UCSD-AML1 (cell line): ENCODE measurements at regions not wholly inside any gene's neighbourhood (a gene's known extent, or its start where the extent isn't known, plus 50 kb on each side); places are given as distances from the start of the nearest gene placed in this dataset.
"Not testable (repeated sequence)": the region's sequence is repeated elsewhere in the genome, so short reads cannot be mapped to it uniquely, and the experiment has no call there.

Experiments
- DNase-seq: peaks from one replicate; lab custom pipeline; 2025; ENCODE audit not compliant: unreplicated experiment; lab: John Stamatoyannopoulos, UW

DNA sequence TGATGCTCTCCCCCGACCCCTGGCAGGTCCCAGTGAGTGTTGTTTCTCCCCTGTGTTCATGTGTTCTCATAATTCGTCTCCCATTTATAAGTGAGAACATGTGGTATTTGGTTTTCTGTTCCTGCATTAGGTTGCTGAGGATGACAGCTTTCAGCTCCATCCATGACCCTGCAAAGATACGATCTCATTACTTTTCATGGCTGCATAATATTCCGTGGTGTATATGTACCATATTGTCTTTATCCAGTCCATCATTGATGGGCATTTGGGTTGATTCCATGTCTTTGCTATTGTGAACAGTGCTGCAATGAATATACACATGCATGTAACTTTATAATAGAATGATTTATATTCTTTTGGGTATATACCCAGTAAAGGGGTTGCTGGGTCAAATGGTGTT is 321.5 kb downstream of the EMP1 start:
- DNase-seq, result not testable (repeated sequence)

DNA sequence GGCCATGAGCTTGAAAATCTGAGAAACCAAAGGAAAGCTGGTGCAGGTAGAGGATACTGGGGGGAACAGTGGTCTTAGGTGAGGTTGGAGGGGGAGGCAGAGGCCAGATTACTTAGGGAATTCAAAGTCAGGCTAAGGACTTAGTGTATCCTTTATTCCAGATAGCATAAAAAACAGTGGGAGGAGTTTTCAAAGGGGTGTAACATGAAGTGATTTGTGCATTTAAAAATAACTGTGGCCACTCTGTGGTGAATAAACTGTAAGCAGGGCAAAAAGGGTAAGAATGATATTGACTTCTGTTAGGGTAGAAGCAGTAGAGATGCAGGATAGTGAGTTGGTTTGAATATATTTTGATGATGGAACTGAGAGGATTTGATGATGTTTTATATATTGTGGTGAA is 313.2 kb downstream of the EMP1 start:
- no peak for DNase-seq

DNA sequence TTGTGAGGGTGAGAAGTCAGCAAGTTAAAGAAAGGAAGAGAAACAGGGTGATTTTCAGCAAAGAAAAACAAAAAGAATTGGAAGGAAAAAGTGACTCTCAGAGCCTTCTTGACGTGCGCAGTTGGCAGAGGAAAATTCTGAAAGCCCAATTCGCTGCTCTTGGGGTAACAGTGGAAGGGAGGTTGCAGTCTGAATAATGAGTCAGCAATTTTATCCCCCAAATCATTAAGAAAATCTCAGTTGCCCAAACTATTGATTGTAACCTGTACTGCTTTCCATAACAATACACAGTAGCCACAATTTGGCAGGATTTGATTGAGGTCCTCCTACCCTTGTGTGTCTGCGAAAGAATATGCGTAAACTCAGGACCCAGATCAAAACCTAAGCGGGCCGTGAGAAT is 309.1 kb downstream of the EMP1 start:
- DNase-seq, result no peak

DNA sequence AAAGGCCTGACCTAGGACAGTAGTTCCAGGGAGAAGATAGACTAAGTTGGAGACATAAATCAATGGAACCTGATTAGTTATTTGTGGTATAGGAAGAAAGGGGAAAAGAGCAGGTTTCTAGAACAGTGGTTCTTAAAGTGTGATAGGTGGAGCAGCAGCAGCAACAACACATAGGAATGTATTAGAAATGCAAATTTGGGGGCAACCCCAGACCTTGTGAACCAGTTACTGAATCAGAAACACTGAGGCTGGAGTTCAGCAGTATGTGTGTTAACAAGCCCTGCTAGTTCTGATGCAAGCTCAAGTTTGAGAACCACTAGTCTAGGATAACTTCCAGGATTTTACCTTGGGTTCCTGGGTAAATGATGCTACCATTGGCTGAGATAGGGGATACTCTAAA is 308.7 kb downstream of the EMP1 start:
- no peak for DNase-seq

DNA sequence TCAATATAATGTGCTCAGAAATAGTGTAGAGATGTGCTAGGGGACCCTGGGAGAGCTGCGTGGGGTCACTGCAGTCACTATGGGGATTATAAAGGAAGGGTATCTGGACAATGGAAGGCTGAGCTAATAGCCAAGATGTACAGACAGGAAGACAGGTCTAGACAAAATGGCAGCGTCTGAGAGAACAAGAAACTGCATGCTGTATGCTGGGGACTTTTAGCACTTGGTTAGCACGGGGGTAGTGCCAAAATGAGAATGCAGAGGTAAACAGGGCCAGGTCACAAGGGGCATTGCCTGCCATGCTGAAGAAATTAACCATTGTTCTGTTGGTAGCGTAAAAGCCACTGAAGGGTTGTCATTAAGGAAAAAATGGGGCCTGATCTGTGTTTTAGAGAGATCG is 308.2 kb downstream of the EMP1 start:
- no peak for DNase-seq

DNA sequence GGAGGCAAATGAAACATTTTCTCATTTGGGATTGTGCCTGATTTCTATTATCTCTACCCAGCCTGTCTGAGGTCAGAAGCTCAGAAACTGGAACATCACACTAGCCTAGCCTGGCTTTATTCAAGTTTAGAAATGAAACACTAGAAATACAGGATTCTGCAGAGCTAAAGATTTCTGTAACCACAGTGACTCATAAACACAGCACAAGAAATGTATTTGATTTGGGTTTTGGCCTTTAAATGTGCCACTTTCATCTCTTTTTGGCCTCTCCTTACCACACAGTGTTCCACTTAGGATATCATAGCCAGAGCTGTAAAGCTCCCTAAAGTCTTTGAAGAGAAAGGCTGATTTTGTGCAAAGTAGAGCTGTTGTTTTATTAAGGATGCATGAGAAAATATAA is 307.5 kb downstream of the EMP1 start:
- no peak for DNase-seq

DNA sequence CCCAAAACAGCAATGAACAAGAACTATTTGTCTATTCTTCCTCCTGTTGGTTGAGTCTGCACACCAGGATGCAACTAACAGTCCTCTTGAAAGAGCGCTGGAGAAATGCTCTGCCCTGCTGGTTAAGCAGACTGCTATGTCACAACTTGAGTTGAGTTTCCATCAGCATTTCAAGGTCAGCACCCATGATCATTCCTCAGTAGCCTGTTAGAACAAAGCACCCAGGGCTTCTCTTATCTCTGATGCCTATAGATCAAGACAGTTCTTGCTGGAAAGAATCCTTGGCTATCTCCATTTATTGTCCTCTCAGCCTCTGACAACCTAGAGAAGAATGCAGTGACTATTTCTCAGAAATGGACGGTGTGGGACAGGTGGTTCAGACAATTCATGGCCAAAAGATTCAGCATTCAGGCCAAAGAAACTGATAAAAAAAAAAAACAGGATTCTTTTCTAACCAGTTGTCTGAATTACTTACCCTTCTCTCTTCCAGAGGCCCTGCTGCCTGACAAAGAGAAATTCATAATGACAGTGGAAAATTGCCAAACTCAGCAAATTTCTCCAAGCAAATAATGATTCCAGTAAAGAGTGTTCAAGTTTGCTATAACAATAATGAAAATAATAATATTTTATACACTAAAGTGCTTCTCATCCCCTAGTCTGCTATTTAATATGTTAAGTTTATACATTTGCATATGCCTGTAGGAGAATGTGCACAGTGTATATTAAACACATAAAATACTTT is 306.7 kb downstream of the EMP1 start:
- DNase-seq, result no peak

DNA sequence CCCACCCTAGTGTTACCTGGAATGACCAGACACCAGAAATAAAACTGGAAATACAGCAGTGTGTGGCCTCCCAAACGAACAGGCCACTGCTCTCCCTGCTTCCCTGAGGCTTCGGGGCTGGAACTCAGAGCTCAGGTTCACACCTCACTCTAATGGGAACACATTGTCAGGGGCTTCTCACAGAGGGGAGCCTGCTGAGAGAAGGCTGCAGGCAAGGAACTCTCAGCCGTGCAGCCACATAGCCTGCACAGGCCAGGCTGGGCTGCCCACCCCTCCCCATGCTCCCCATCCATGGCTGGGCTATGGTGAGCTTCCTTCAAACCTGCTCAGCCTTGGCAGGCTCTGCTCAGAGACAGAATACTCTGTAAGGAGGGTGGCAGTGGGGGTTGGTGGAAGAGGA is 302.5 kb downstream of the EMP1 start:
- DNase-seq, result no peak

DNA sequence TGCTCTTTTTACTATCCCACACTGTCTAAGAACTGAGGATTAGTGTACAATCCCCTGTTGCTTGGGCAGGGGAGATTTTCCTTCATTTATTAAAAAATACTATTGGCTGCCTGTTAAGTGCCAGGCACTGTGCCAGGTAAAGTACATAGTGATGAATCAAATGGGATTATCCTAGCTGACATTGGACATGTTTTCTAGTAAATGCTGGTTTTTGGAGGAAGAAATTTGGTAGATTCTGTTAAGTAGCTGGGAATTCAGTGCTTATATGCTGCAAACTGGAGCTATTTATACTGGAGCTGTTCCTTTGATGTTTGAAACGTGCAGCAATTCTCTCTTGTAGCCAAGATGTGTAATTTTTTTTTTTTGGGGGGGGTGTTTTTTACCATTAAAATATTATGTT is 299.6 kb downstream of the EMP1 start:
- DNase-seq, result no peak

DNA sequence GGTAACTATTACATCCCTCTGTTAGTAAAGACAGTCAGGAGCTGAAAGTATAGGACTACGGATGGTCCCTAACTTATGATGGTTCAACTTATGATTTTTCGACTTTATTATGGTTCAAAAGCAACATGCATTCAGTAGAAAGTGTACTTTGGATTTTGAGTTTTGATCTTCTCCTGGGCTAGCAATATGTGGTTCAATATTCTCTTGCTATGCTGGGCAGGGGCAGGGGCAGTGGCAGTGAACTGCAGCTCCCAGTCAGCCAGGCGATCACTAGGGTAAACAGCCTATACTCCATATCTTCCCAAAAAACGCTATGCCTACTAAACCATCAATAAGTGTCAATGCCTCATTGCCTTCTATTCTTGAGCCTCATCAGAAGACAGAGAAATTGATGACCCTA is 292.7 kb downstream of the EMP1 start:
- DNase-seq, result no peak

DNA sequence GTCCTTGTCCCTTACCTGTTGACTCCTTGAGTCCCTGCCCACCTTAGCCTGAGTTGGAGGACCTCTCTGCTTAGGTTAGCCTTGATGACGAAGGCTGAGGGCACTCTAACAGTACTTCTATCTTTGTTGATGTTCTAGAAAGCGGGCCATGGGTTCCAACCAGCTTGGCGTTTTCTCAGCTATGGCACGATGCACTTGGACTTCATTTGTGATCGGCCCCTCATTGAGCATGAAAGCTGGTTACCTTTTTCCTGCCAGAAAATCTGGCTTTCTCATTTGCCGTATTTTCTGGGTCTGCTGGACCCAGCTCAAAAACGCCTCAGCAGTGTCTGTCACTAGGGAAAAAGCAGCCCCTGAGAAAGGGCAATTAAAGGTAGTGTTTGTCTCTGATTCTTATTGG is 290.8 kb downstream of the EMP1 start:
- no peak for DNase-seq

DNA sequence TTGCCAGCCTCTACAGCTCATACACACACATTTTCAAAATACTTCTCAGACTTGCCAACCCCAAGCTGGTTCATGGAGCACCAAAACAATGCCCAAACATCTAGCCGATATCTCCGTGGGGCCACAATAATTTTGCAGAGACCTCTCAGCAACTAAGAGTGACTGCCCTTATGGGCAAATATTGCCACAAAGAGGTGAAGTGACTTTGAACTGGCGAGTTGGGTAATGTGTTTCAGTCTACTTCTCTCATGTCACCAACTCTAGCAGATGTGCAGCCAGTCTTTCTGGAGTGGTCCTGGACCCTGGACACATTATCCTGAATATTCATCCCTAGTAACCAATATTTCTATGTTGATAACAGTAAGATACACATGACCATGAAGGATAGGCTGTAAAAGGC is 290.3 kb downstream of the EMP1 start:
- no peak for DNase-seq

DNA sequence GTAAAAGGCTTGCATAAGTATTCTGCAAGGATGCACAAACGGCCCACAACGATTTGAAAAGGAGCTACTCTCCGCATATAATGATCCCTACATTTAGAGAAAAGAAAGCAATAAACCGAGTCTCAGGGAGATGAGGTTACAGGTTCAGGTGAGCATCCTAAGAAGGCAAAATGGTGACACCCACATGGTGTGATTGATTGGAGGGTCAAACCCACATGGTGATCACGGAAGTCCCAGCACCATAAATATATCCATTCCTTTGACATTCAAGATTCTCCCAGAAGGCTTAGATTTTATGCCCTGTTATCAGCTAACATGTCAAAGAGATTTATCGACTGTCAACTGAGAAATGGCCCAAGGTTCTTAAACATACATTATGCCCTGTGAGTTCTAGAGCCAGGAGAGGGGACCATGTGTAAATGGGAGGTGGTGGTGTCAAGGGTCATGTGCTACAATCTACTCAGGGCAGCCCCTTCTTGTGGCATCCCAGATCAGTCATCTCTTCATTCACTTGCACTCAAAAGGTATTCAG is 282.2 kb downstream of the EMP1 start:
- DNase-seq, result no peak

DNA sequence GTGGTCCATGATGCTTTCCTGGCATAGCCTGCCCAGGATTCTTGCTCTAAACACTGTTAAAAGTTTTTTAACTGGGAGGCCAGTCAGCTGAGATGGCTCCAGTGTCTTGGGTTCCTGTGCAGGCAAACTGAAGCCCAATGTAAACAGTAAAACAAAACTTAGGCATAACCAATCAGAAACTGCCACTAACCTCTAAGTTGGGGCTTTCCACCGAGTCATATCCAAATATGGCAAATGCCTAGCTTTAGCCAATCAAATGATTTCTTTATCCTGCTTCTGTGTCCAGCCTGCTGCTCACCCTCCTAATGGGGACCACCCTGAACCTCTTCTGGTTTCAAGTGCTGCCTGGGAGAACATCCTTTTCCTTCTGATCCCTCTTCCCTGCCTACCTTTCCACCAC is 277.9 kb downstream of the EMP1 start:
- DNase-seq, result no peak

DNA sequence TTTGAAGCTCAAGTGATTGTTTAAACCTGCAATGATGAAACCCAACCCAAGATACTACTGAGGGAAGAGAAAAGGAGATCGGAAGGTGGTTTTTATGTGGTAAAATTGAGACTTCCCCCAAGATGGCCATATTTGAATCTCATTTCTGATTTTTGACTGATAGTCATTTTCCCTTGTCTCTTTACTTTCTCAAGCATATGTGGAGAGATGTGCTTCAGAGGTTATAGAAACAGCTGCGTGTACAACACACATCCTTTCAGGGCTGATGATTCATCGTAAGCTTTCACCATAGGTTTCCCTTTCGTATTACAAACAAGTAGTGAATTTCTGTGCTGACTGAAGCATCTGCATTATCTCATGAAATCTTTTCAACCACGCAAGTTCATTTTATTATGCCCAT is 276.2 kb downstream of the EMP1 start:
- no peak for DNase-seq

DNA sequence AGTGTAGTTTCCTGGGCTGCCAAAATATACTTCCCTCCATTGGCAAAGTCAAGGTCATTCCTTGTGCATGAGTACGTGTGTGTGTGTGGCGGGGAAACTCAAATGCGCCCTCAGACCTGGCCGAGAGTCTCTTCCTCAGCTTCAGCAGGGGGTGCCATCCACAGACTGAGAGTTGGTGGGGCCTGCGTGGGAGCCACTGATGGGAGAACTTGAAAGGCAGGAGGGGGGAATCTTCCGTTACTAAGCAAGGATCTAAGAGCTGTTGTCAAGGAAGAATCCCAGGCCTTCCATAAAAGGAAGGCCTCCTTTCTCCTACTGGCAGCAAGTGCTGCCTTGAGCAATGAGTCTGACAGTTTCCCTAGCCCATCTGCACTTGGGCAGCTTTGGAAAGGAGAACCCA is 274.9 kb downstream of the EMP1 start:
- DNase-seq, result no peak

DNA sequence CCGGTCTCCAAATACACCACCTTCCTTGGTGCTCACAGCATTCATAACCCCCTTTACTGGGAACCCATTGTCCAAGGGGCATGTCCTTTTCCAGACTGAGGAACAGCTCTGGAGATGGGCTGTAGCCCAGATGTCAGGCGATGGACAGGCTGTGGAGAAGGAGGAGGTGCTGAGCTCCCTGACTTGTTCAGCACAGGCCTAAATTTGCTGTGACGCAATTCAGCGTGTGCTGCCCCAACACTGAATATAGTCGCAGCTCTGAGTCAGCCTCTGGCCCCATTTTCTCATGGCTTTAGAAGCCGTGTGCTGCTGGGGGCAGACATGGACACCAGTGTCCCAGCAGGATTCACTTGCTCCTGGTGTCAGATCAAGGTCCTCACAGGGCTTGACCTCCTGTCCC is 269.1 kb downstream of the EMP1 start:
- no peak for DNase-seq

DNA sequence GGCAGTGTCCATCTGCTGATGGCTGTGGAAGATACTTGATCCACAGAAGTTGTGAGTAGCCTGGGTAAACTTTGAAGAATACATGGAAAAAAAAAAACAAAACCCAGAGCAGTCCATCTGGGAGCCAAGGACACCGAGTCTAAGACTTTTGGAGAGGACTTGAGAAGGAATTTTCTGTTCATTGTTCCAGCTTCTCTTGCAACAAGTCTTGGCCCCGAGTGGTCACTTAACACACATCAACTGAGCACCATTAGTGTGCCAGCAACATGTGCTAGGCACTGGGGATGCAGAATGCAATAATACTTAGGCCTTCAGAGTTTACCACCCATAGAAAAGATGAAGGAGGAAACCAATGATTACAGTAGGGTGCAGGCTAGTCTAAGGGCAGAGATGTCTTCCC is 266.7 kb downstream of the EMP1 start:
- DNase-seq, result no peak

DNA sequence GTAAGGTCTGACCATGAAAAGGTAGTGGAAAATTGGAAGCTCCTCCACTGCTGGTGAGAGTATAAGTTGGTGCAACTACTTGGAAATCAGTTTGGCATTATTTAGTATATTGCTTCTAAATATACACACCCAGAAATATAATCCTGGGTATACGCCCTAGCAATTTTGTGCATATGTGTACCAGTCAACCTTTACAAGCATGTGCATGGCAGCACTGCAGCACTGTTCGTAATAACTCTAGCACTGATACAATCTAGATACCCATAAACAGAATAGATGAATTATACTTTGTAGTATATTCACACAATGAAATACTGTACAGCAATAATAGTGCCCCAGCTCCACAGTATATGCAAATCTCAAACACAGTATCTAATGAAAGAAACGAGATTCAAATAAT is 265.9 kb downstream of the EMP1 start:
- no peak for DNase-seq

DNA sequence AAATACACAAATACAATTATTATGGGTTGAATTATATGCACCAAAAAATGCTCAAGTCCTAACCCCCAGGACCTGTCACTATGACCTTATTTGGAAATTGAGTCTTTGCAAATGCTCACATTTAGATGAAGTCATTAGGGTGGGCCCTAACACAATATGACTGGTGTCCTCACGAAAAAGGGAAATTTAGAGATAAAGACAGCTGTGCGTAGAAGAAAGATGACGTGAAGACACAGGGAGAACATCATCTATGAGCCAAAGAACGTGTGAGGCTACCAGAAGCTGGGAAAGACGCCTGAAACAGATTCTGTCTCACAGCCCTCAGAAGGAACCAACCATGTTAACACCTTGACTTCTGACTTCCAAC is 259.2 kb downstream of the EMP1 start:
- no peak for DNase-seq

DNA sequence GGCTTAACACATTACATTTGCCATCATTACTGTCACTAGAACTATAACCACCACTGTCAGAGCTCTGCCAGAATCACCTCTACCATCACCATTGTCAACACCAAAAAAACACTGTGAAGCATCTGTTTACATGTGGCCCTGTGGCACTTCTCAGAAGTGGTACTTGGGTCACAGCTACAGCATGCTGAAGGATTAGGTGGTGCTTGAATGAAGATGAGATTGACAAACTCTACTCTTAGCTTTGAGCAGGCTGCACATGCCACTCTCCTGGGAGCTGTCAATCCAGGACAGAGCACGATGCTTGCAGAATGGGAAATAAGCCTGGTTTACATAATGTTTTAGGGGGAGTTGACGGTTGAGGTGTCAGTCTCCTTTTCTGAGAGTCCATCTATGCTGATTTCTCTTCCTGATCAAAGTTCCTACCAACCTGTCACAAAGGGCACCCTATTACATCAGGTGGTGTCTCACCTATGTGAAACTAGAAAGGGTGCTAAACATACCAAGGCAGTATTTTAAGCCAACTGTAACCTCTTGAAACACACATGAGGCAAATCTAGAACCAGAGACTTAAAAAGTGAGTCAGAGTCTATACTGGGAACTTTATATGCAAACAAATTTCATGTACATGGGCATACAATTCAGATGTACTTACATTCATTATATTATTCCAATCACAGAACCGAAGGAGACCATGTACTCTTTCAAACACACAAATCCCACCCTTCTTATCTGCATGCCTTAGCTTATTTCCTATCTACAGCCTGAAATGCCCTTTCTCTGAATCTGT is 258.7 kb downstream of the EMP1 start:
- DNase-seq, result no peak

DNA sequence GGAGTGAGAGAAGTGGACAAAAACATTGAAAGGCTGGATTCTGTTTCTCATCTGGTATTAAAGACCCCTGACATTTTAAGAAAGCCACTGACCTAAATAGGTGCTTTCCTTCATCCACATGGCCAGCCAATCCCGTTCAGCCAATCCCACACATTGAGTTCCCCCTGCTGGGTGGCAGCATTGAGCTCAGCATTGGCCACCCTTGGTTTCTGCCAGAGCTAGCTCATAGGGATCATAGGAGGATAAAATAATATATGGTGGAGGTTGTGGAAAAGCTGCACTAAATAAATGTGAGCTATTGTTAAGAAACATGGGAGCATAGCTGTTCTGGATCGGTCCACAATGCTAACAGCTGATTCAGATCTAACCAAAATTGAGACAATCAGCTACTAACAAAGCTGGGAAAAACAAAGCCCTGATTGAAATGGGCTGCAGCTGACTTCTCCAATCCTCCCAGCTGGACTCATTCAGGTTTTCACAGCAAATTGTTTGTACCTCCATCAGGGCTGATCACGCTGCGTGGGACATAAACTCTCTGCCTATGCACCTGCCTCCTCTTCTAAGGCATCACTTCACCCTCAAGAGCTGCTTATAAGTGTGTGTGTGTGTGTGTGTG is 256.5 kb downstream of the EMP1 start:
- no peak for DNase-seq
